ENCODE measurements at regions not wholly inside any gene's neighbourhood (a gene's known extent, or its start where the extent isn't known, plus 50 kb on each side); places are given as distances from the start of the nearest gene placed in this dataset.

DNA sequence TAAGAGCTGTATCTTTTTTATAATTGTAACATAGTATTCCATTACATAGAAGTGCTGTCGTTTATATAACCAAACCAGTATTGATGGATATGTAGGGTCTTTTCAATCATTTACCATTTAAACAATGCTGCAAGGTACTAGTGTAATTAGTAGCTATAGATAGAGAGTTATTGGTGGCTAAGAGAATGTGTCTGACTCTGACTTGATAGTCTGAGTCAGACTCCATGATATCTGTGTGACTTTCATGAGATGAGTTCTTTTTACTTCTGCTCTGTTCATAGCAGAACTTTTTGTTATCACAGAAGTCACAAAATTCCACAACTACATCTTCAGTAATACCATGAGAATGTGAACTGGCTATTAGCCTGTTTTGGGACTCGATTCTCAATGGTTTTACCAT lies 150.6 kb downstream of the FHIP1A start:
- Mint-ChIP-seq H3K4me1 (peaks cover 2 to 5% (median 4%) of the 10 kb centered on the region in 3 donors), H3K27me3 (peaks cover 8 to 40% of the 10 kb centered on the region in 2 donors), H3K36me3 (no peaks in the 10 kb centered on the region), H3K9me3 (peaks cover 0 to 3% (median 0%) of the 10 kb centered on the region in 5 donors), H3K4me3 (no peak overlapping the region), H3K27ac (no peak overlapping the region)
- ChIA-PET CTCF (no interaction called here), POLR2A (no interaction called here)
- no peak for DNase-seq
- Histone ChIP-seq H3K27ac (ENCODE audit: low read depth, low read length) (no peak overlapping the region), H3K4me3 (ENCODE audit: low read length) (no peak overlapping the region), H3K27me3 (ENCODE audit: insufficient read depth, low read length, poor library complexity, severe bottlenecking) (no peaks in the 10 kb centered on the region), H3K9me3 (ENCODE audit: low read length) (no peaks in the 10 kb centered on the region), H3K4me1 (ENCODE audit: insufficient read depth, low read length) (no peaks in the 10 kb centered on the region), H3K36me3 (ENCODE audit: insufficient read depth, low read length) (no peaks in the 10 kb centered on the region)

DNA sequence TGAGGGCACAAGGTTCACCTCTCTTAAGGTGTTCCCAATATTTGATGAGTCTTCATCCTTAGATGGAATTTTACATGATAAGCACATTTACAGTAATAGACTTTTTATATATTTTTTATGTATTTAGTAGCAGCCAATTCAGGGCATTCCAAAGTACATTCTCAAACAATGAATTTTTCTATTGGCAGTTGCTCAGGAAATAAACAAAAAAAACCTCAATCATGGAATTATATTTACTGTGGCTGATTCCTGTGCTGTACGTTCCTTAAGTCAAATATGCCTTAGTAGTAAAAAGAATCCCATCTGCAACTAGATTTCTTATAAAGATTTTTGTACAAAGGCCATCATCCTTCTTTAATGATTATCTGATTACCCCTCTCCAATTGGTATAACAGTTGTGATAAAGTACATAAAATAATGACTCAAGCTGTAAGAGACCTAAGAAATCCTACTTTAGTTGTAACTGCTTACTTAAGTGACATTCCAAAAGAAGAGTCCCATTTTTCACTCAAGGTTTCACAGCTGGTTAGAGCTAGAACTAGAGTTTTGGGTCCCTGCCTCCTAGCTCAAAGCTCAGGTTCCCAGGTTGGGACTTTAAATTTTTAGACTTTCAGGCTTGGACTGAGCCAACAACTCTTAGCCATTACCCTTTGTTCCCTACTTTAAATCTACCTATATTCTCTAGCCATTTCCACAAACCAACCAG lies 152.7 kb downstream of the FHIP1A start:
- Mint-ChIP-seq H3K9me3 (peaks cover 0 to 5% (median 0%) of the 10 kb centered on the region in 5 donors), H3K4me1 (peaks cover 2 to 5% (median 4%) of the 10 kb centered on the region in 3 donors)

GRCh38 chr4:151563194-151563593 lies 154.2 kb downstream of the FHIP1A start:
- no peak overlapping the region for H3K4me3 Mint-ChIP-seq
- peaks cover 0 to 2% (median 0%) of the 10 kb centered on the region in 5 donors for H3K9me3 Mint-ChIP-seq
- Histone ChIP-seq H3K4me3 (ENCODE audit: low read length) (no peak overlapping the region), H3K27ac (ENCODE audit: low read depth, low read length) (no peak overlapping the region), H3K9me3 (ENCODE audit: low read length) (no peaks in the 10 kb centered on the region), H3K4me1 (ENCODE audit: insufficient read depth, low read length) (no peaks in the 10 kb centered on the region), H3K27me3 (ENCODE audit: insufficient read depth, low read length, poor library complexity, severe bottlenecking) (no peaks in the 10 kb centered on the region), H3K36me3 (ENCODE audit: insufficient read depth, low read length) (no peaks in the 10 kb centered on the region)
- CTCF ChIA-PET = no interaction called here
- peak in 1 of 5 donors; percentile 13 for DNase-seq
- peaks cover 14 to 53% of the 10 kb centered on the region in 2 donors for H3K27me3 Mint-ChIP-seq
- H3K36me3 Mint-ChIP-seq = no peaks in the 10 kb centered on the region
- peaks cover 2 to 5% (median 4%) of the 10 kb centered on the region in 3 donors for H3K4me1 Mint-ChIP-seq
- POLR2A ChIA-PET = no interaction called here
- no peak overlapping the region for H3K27ac Mint-ChIP-seq

More for the DNA sequence above, 152.7 kb downstream of the FHIP1A start:
- POLR2A ChIA-PET = no interaction called here
- Histone ChIP-seq H3K27me3 (ENCODE audit: insufficient read depth, low read length, poor library complexity, severe bottlenecking) (no peaks in the 10 kb centered on the region), H3K36me3 (ENCODE audit: insufficient read depth, low read length) (no peaks in the 10 kb centered on the region), H3K4me1 (ENCODE audit: insufficient read depth, low read length) (no peaks in the 10 kb centered on the region), H3K4me3 (ENCODE audit: low read length) (no peak overlapping the region), H3K9me3 (ENCODE audit: low read length) (no peaks in the 10 kb centered on the region), H3K27ac (ENCODE audit: low read depth, low read length) (no peak overlapping the region)
- no peak overlapping the region for H3K27ac Mint-ChIP-seq
- CTCF ChIA-PET = no interaction called here
- peaks cover 14 to 48% of the 10 kb centered on the region in 2 donors for H3K27me3 Mint-ChIP-seq
- no peak overlapping the region for H3K4me3 Mint-ChIP-seq
- H3K36me3 Mint-ChIP-seq = no peaks in the 10 kb centered on the region
- no peak for DNase-seq

DNA sequence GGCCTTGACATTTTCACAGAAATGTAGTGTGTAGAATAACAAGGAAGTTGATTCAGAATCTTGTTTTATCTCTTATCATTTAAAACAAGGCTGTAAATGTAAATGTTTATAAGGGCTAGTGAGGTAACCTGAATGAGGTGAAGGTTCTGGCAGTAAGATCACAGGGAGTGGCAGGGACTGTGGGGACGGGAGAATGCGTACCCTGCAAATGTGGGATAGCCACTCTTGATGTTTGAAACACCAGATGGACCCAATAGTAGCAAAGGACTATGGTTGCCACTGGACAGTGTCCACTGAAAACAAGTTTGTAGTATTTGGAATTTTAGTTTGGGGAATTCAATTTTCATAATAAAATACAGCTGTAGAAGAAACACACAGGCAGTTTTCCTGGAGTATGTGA lies 155.3 kb downstream of the FHIP1A start:
- H3K4me1 ChIP-seq (ENCODE audit: insufficient read depth, low read length) = no peaks in the 10 kb centered on the region
- Mint-ChIP-seq H3K27ac (peak overlapping the region in 1 of 8 donors; percentile 48), H3K27me3 (peaks cover 17 to 58% of the 10 kb centered on the region in 2 donors), H3K4me1 (peaks cover 2 to 5% (median 4%) of the 10 kb centered on the region in 3 donors), H3K4me3 (no peak overlapping the region), H3K9me3 (peaks cover 0 to 2% (median 0%) of the 10 kb centered on the region in 5 donors), H3K36me3 (no peaks in the 10 kb centered on the region)
- H3K27ac ChIP-seq (ENCODE audit: low read depth, low read length) = no peak overlapping the region
- no peak overlapping the region for H3K4me3 ChIP-seq (ENCODE audit: low read length)
- H3K36me3 ChIP-seq (ENCODE audit: insufficient read depth, low read length) = no peaks in the 10 kb centered on the region
- no peak for DNase-seq
- CTCF ChIA-PET = no interaction called here
- H3K27me3 ChIP-seq (ENCODE audit: insufficient read depth, low read length, poor library complexity, severe bottlenecking) = no peaks in the 10 kb centered on the region
- H3K9me3 ChIP-seq (ENCODE audit: low read length) = no peaks in the 10 kb centered on the region
- POLR2A ChIA-PET = no interaction called here

DNA sequence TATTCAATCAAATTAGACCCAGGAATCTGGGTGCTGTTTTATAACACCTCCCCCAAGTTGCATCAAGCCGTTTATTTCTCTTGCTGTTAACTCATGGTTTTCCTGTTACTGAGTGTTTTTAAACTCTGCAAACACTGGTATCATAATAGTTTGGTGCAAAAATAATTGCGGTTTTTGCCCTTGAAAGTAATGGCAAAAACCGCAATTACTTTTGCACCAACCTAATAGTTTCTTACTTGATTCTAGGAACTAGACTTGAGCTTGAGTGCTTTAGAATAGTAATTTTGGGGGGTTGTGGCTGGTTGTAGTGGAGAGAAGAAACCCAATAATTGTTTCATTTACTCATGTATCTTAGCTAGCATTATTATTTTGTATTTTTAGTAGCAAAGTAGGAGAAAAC lies 156.6 kb downstream of the FHIP1A start:
- Mint-ChIP-seq H3K9me3 (peaks cover 0 to 2% (median 0%) of the 10 kb centered on the region in 5 donors), H3K4me1 (peaks cover 2 to 5% (median 4%) of the 10 kb centered on the region in 3 donors), H3K36me3 (no peaks in the 10 kb centered on the region), H3K4me3 (no peak overlapping the region), H3K27me3 (peaks cover 16 to 52% of the 10 kb centered on the region in 2 donors), H3K27ac (no peak overlapping the region)
- Histone ChIP-seq H3K27ac (ENCODE audit: low read depth, low read length) (no peak overlapping the region), H3K27me3 (ENCODE audit: insufficient read depth, low read length, poor library complexity, severe bottlenecking) (no peaks in the 10 kb centered on the region), H3K4me1 (ENCODE audit: insufficient read depth, low read length) (no peaks in the 10 kb centered on the region), H3K4me3 (ENCODE audit: low read length) (no peak overlapping the region), H3K9me3 (ENCODE audit: low read length) (no peaks in the 10 kb centered on the region), H3K36me3 (ENCODE audit: insufficient read depth, low read length) (no peaks in the 10 kb centered on the region)
- DNase-seq = no peak
- CTCF ChIA-PET = no interaction called here
- POLR2A ChIA-PET = no interaction called here

- DNase-seq = no peak
- H3K9me3 ChIP-seq (ENCODE audit: low read length) = no peaks in the 10 kb centered on the region
- ChIA-PET CTCF (no interaction called here), POLR2A (no interaction called here)
- H3K27me3 ChIP-seq (ENCODE audit: insufficient read depth, low read length, poor library complexity, severe bottlenecking) = no peaks in the 10 kb centered on the region
- Mint-ChIP-seq H3K36me3 (no peaks in the 10 kb centered on the region), H3K27ac (no peak overlapping the region), H3K4me1 (peaks cover 2 to 5% (median 4%) of the 10 kb centered on the region in 3 donors), H3K4me3 (no peak overlapping the region), H3K27me3 (peaks cover 16 to 50% of the 10 kb centered on the region in 2 donors), H3K9me3 (peaks cover 0 to 2% (median 0%) of the 10 kb centered on the region in 5 donors)
- no peaks in the 10 kb centered on the region for H3K4me1 ChIP-seq (ENCODE audit: insufficient read depth, low read length)
- no peak overlapping the region for H3K4me3 ChIP-seq (ENCODE audit: low read length)
- no peaks in the 10 kb centered on the region for H3K36me3 ChIP-seq (ENCODE audit: insufficient read depth, low read length)
- H3K27ac ChIP-seq (ENCODE audit: low read depth, low read length) = no peak overlapping the region
Observed at GRCh38 chr4:151566053-151566452, 157.1 kb downstream of the FHIP1A start.

GRCh38 chr4:151567056-151567455 lies 158.1 kb downstream of the FHIP1A start:
- H3K36me3 ChIP-seq (ENCODE audit: insufficient read depth, low read length) = no peaks in the 10 kb centered on the region
- H3K4me1 ChIP-seq (ENCODE audit: insufficient read depth, low read length) = no peaks in the 10 kb centered on the region
- Mint-ChIP-seq H3K9me3 (peaks cover 0 to 2% (median 0%) of the 10 kb centered on the region in 5 donors), H3K4me1 (peaks cover 2 to 5% (median 4%) of the 10 kb centered on the region in 3 donors), H3K27me3 (peaks cover 16 to 46% of the 10 kb centered on the region in 2 donors), H3K4me3 (no peak overlapping the region), H3K27ac (no peak overlapping the region), H3K36me3 (no peaks in the 10 kb centered on the region)
- ChIA-PET CTCF (no interaction called here), POLR2A (no interaction called here)
- H3K4me3 ChIP-seq (ENCODE audit: low read length) = no peak overlapping the region
- no peak overlapping the region for H3K27ac ChIP-seq (ENCODE audit: low read depth, low read length)
- no peaks in the 10 kb centered on the region for H3K9me3 ChIP-seq (ENCODE audit: low read length)
- H3K27me3 ChIP-seq (ENCODE audit: insufficient read depth, low read length, poor library complexity, severe bottlenecking) = no peaks in the 10 kb centered on the region
- no peak for DNase-seq

DNA sequence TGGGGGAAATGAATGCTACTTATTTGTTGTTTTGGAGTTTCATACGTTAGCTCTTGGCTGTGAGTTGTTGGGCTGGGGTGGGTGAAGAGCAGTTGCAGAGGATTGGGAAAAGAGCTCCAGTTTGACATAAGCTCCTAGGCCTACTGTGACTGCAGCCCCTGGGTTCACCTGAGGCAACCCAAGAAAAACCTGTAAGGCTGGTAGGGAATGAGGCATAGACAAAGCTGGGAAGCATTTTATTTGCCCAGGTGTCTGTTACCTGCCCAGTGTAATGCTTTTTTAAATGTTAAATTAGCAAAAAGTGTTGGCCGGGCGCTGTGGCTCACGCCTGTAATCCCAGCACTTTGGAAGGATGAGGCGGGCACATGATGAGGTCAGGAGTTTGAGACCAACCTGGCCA lies 160.0 kb downstream of the FHIP1A start:
- POLR2A ChIA-PET = no interaction called here
- Histone ChIP-seq H3K4me3 (ENCODE audit: low read length) (no peak overlapping the region), H3K36me3 (ENCODE audit: insufficient read depth, low read length) (no peaks in the 10 kb centered on the region), H3K4me1 (ENCODE audit: insufficient read depth, low read length) (no peaks in the 10 kb centered on the region), H3K9me3 (ENCODE audit: low read length) (no peaks in the 10 kb centered on the region), H3K27me3 (ENCODE audit: insufficient read depth, low read length, poor library complexity, severe bottlenecking) (no peaks in the 10 kb centered on the region), H3K27ac (ENCODE audit: low read depth, low read length) (no peak overlapping the region)
- CTCF ChIA-PET = no interaction called here
- Mint-ChIP-seq H3K4me1 (no peaks in the 10 kb centered on the region), H3K9me3 (peaks cover 0 to 2% (median 0%) of the 10 kb centered on the region in 5 donors), H3K27me3 (peaks cover 14 to 41% of the 10 kb centered on the region in 2 donors), H3K27ac (no peak overlapping the region), H3K36me3 (no peaks in the 10 kb centered on the region), H3K4me3 (no peak overlapping the region)
- no peak for DNase-seq

Measured in CD8-positive, alpha-beta memory T cell (primary cell).